ENCODE measurements at regions not wholly inside any gene's neighbourhood (a gene's known extent, or its start where the extent isn't known, plus 50 kb on each side); places are given as distances from the start of the nearest gene placed in this dataset.
A peak's percentile ranks its signal among the peaks of the same experiment; 100 is the strongest.

DNA sequence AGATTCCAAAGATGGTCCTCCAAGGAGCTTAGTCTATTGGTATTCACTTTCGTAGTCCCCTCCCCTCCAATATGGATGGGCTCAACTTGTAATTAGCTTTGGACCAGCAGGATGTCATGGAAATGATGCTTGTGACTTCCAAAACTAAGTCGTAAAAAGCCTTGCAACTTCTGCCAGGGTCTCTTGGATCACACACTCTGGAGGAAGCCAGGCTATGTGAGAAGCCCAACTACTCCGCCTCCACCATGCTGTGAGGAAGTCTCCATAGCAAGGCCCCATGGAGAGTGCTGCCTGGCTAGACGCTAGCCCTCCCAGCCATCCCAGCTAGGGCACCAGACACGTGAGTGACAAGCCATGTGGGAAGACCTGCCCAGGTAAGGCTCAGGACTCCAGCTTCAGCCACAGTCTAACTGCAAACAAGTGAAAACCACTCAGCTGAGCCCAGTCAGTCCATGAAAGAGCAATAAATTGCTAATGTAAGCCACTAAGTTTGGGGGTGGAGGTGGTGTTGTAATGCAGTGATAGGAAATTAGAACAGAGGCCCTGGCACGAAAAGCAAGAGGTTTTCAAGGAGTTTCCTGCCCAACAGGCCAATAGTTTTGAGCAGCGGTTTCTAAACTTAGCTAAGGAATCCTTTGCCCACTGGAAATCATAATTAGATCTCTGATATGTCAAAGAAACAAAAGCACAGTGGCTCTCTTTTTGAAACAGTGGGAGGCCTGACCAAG, 77.5 kb upstream of the GLI2 start:
- DNase-seq: no peak
- in situ Hi-C loops (cut with HindIII; ENCODE audit: low pct_ligation_motif_present, low pct_unique_long_range_greater_than_20kb, low sequenced_read_pairs): no loop called here

DNA sequence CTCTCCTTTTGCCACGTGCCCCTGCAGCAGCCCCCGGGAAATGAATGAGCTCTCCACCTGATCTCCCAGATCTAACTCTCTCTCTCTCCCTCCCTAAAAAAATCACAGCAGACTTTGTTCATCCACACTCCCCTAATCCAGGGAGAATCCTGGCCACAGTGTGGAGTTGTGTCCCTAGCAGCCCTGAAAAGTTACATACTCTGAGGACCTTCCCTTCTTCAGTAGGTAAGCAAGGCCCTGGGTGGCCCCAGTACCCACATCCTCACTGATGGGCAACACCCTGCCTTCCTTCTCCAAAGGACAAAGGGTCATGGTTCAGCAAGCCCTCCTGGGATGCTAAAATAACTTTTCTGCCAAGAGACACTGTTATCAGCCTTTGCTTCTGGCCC, 76.9 kb upstream of the GLI2 start:
- no peak for DNase-seq
- in situ Hi-C loops (cut with HindIII; ENCODE audit: low pct_ligation_motif_present, low pct_unique_long_range_greater_than_20kb, low sequenced_read_pairs): no loop called here

DNA sequence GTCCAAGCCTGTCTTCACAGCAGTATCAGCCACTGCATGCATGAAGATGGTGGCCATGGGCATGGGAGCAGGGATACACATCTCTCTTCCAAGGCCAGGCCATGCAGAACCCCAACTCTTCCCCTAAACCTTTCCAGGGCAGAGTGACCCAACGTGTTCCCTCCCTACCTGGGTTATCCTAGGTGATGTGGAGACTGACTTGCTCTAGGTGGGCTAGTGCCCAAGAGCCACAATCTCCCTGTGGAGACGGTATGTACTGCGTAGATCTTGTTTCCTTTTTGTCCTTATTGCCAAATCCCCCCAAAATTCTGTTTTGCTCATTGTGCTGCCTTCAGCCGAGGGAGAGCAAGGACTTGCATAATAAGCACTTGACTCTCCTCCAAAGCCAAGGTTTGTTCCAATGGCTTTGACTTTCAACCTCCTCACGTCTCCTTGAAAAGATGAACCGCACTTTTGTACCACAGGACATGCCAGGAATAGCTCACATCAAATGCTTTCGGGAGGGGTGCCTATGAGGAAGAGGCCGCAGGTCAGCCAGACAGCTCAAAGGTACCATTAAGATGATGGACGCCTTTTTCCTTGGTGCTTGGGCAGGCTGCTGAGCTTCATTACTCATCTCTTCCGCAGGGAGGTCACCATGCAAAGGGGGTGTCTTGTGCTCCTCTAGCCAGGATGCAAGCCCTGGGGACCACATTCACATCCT, 76.2 kb upstream of the GLI2 start:
- no peak for DNase-seq
- in situ Hi-C loops (cut with HindIII; ENCODE audit: low pct_ligation_motif_present, low pct_unique_long_range_greater_than_20kb, low sequenced_read_pairs): no loop called here

DNA sequence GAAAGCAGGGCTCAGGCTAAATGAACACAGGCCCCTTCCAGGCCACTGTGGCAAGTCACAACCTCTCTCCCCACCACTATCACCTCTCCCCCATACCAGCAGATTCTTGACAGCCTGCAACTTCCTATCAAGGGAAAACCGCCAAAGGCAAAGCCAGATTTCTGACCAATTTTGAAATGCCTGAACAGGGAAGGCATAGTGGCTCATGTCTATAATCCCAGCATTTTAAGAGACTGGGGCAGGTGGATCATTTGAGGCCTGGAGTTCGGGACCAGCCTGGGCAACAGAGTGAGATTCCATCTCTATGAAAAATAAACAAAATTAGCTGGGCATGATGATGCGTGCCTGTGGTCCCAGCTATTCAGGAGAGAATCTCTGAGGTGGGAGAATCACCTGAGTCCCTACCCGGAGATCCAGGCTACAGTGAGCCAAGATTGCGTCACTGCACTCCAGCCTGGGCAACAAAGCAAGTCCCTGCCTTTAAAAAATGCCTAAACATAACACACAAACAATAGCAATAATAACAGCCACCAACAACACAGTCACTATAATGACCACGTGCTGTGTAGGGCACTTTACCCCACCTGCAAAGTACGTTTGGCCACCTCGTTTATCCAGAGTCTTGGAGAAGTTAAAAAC, 75.5 kb upstream of the GLI2 start:
- in situ Hi-C loops (cut with HindIII; ENCODE audit: low pct_ligation_motif_present, low pct_unique_long_range_greater_than_20kb, low sequenced_read_pairs): no loop called here
- no peak for DNase-seq

DNA sequence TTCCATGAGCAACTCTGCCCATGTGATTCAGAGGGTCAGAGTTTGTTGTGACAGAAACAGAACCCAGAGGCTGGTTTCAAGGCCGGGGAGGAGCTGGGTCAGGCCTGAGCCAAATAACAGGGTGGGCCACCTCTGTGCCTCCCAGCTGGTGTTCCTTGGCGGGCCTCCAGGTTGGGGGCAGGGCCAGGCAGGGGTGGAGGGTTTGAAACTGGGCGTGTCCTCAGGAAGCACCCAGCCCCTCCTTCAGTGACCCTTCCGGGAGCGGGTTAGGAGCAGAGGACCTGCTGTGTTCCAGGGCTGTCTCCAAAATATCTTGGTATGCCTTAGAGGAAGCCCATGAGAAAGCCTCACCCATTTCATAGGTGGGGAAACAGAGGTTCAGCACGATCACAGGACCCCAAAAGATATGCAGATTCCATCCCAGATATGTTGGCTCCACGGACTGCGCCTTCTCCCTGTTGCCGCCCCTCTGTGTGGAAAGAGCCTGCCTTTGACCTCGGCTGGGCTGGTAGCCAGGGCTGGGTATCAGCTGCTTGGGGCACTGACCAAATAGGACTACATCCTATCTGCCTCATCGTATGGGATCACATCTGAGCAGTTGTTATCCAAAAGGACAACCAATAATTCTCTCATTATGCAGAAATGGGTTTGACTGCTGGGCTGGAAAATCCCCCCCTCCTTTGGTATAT, 74.8 kb upstream of the GLI2 start:
- no peak for DNase-seq
- in situ Hi-C loops (cut with HindIII; ENCODE audit: low pct_ligation_motif_present, low pct_unique_long_range_greater_than_20kb, low sequenced_read_pairs): no loop called here

DNA sequence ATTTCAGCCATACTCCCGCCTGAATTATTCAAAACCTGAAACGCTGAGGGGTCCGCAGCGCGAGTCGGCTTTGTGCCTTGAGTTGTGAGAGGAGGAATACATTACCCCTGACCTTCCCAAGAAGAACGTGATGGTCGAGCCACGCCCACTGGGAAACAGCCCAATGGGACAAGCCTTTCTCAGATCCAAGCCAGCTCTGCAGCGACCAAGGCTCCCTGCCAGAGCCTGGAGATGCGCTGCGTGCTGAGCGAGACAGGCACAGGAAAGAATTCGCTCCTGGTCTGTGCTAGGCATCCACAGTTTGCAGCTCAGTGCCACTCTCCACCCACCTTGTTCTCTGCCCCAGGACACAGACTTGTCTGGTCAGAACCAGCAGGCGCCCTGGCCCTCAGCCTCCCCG, 74.1 kb upstream of the GLI2 start:
- in situ Hi-C loops (cut with HindIII; ENCODE audit: low pct_ligation_motif_present, low pct_unique_long_range_greater_than_20kb, low sequenced_read_pairs): no loop called here
- DNase-seq: no peak

DNA sequence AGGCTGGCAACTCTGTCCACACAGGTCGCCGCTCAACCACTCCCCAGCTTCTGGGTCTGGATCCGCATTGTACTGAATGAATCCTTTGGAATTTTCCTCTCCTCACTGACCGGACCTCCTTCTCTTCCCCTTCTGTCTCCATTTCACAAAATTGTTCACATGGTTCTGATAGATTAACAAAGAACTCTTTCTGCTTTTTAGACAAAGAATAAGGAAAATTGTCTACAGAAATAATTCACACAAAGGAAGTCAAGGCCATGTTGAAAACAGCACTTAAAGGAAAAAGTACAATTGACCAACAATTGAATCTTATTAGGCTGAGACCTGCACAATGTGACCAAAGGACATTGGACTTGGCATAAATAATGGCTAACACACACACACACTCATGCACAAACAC, 73.6 kb upstream of the GLI2 start:
- no peak for DNase-seq
- in situ Hi-C loops (cut with HindIII; ENCODE audit: low pct_ligation_motif_present, low pct_unique_long_range_greater_than_20kb, low sequenced_read_pairs): no loop called here

DNA sequence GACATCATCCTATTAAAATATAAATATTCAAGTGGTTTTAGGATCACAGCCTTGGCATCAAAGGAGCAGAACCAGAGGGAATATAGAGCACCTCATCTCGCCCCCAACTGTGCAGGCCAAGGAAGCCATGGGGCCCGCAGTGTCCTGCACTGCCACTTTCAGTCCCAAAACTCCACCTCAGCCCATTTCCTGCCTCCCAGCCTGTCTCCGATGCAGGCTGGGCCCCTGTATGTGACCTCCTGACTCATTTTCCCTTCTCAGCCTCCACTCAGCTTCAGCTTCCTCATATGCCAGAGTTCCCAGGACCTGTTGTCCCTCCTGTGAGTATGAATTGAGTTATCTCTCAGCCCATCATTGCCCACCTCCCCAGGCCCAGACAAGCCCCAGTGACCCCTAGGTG, 72.9 kb upstream of the GLI2 start:
- DNase-seq: no peak
- in situ Hi-C loops (cut with HindIII; ENCODE audit: low pct_ligation_motif_present, low pct_unique_long_range_greater_than_20kb, low sequenced_read_pairs): no loop called here

DNA sequence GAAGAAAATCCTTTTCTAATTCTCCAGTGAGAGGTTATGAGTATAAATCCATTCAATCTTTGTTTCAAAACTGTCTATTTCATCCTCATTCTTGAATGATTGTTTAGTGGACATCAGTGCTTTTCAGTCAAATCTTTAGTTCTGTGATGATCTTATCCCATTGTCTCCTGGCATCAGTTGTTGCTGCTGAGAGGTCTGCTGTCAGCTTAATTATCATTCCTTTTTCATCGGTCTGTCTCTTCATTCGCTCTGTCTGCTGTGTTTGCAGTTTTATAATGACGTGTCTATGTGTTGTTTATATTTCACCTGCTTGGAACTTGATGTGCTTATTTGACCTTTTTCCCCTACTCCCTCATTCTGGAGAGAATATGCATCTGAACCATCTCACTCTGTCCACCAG, 69.2 kb upstream of the GLI2 start:
- in situ Hi-C loops (cut with HindIII; ENCODE audit: low pct_ligation_motif_present, low pct_unique_long_range_greater_than_20kb, low sequenced_read_pairs): no loop called here

DNA sequence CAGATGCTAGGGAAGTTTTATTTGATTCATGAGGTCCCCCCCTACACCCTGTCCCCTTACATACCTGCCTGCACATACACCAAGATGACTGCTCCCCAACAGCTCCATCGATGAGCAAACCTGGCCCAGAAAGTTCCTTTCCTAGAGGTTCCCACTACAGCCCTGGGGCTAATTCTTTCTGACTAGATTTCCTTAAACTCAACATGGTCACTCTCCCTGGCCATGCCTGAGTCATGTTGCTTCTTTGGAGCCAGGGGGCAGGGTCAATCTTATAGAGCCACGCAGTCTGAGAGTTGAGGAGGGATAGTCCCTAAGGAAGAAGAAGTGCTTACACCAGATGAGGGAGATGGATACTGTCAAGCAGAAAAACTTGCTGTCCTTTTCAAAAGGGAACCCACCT, 67.7 kb upstream of the GLI2 start:
- in situ Hi-C loops (cut with HindIII; ENCODE audit: low pct_ligation_motif_present, low pct_unique_long_range_greater_than_20kb, low sequenced_read_pairs): no loop called here
- no peak for DNase-seq

More for the DNA sequence above, 69.2 kb upstream of the GLI2 start:
- DNase-seq: no peak

DNA sequence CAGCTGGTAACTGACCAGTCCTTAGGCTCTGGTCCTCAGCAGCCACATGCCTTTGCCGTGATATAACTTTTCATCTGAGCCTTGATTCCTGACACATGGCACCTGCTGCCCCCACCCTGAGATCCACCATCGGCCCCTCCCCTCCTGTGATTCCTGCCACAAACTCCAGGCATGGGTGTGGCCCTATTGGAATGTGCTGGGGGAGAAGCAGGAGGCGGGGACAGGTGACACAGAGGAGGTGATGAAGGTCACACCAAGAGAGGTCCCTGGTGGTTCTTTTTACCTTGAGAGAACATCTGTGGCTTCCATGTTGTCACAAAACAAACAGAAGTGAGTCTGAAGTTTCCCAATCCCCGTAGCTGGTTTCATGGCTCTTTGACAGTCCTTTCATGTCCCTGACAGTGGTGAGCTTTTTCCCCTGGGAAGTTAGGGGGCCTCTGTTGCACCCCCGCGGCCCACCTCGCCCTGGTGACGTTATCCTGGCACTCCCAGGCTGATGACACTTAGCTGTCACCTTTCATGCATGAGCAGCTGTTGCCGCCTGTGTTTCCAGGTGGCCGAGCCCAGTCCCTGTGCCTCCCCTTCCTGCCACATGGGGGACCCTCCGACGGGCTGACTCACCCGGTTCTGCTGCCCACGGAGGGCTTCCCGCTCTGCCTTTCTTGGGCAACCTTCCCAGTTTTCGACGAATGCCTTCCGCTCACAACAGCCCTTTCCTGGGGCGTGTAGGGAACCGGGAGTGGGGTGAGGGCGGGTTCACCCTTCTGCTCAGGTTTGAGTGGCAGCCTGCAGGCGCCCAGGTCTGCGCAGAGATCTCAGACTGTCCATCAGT, 66.3 kb upstream of the GLI2 start:
- DNase-seq: peak; percentile 38
- in situ Hi-C loops (cut with HindIII; ENCODE audit: low pct_ligation_motif_present, low pct_unique_long_range_greater_than_20kb, low sequenced_read_pairs): no loop called here

DNA sequence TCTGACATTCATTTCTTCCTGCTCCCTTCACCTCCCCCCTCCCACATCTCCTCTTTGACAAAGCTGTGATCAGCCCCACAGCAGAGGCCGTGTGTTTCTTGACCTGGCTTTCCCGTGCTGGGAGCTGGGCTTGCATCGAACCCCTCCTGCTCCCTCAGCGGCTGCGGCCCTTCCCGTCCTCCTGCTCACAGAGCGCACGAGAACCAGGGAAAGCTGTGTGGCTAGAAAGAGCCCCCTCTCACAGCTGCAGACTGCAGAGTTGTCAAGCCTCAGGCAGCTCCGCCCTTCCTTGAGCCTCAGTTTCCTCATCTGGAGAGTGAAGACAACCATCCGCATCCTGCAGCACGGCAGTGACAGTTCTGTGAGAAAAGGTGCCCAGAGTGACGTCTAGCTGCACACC, 65.7 kb upstream of the GLI2 start:
- DNase-seq: no peak
- in situ Hi-C loops (cut with HindIII; ENCODE audit: low pct_ligation_motif_present, low pct_unique_long_range_greater_than_20kb, low sequenced_read_pairs): no loop called here

DNA sequence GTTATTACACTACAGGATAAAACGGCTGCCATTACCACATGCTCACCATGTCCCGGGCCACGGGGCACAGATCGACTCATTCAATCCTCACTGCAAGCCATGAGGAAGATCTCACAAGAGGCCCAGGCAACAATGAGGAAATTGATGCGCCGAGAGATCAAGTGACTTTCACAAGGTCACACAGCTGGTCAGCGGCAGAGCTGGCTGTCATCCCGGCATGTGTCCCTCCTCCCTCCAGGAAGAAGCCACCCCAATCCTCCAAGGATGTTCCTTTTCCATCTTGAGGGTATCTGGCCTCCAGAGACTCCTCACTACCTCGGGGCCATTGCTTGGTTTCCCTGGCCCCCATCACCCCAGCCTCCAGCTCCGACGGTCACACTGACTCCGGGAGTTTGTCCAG, 65.3 kb upstream of the GLI2 start:
- in situ Hi-C loops (cut with HindIII; ENCODE audit: low pct_ligation_motif_present, low pct_unique_long_range_greater_than_20kb, low sequenced_read_pairs): no loop called here
- no peak for DNase-seq

DNA sequence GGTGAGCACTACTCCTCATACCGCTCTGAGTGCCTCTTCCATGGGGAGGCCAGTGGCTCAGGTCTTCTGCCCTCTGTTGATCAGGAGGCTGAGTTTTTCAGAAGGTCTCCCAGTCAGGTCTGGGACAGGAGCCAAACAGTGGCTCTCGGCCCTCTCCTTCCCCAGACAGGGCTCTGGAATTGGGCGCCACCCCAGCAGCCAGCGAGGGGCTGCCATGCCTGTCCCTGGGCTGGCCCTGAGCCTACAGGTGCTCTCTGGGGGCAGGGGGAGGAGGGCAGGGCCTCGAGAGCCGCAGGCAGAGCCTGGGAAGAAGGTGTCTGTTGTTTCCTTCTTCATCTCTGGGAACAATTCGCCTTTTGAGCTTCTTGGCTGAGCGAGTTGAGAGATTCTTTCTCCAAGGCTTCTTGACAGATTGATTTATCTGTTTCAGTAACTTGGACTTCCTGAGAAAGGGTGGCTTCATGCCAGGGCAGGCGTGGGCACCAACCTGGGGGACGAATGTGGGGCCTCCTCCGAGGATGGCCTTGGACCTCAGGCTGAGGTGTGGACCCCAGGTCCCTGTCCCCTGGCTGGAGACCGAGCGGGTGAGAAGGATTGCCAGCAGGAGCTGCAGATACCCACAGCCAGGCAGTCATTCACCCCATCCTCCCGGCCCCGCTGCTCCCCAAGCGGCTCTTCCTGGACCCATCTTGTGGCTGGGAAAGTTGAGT, 64.7 kb upstream of the GLI2 start:
- no peak for DNase-seq
- in situ Hi-C loops (cut with HindIII; ENCODE audit: low pct_ligation_motif_present, low pct_unique_long_range_greater_than_20kb, low sequenced_read_pairs): no loop called here

DNA sequence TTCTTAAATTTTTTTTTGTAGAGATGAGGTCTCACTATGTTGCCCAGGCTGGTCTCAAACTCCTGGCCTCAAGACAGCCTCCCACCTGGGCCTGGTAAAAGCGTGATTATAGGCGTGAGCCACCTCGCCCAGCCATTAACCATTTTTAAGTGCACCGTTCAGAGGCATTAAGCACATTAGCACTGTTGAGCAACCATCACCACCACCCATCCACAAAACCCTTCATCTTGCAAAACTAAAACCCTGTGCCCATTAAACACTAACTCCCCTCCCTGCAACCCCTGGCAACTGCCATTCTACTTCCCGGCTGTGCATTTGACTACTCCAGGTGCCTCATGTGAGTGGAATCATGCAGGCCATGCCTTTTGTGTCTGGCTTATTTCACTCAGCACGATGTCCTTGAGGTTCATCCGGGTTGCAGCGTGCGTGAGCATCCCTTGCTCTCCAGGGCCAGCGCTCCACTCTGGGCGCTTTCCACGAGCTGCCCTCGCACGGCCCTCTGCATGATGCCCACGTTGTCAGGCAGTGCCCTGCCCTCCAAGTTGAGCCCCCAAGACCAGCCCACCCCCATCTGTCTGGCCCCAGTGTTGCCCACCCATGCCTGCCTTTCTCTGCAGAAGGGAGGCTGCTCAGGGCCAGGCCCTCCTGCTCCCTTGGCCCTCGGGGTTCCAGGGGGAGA, 63.0 kb upstream of the GLI2 start:
- in situ Hi-C loops (cut with HindIII; ENCODE audit: low pct_ligation_motif_present, low pct_unique_long_range_greater_than_20kb, low sequenced_read_pairs): no loop called here
- no peak for DNase-seq

DNA sequence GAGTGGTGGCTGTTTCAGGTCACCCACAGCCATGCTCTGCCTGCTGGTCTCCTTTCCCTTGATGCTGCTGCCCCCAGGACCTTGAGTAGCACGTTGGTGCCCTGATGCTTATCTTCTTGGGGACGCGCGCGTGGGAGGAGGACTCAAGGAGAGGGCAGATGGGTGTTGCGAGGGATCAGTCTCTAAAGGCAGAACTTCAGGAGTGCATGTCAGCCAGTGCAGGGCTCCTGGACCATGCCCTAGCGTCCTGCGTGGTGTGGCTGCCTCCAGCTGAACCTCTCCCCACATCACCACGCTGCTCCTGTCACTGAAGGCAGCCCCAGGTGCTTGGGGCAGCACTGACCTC, 62.5 kb upstream of the GLI2 start:
- DNase-seq: no peak
- in situ Hi-C loops (cut with HindIII; ENCODE audit: low pct_ligation_motif_present, low pct_unique_long_range_greater_than_20kb, low sequenced_read_pairs): no loop called here

DNA sequence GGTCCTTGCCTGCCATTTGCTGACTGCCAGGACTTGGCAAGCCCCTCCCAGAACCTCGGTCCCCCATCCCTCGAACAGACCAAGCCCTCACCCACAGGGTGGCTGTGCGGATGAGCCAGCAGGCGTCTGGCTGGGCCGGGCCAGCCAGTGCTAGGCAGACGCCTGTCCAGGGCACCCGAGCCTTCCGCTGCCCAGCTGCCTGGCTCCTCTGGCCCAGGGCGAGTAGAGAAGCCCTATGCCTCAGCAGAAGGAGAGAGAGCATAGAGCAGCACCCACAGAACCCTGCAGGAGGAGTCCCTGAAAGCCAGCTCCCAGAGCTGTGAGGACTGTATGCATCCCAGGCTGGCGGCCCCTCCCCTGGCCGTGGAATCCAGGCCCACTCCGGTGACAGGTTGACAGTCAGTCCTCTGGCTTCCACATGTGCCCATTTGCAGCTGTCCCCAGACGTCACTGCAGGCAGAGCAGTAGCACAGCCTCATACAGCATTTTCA, 62.1 kb upstream of the GLI2 start:
- in situ Hi-C loops (cut with HindIII; ENCODE audit: low pct_ligation_motif_present, low pct_unique_long_range_greater_than_20kb, low sequenced_read_pairs): no loop called here
- no peak for DNase-seq
